ENCODE measurements at regions not wholly inside any gene's neighbourhood (a gene's known extent, or its start where the extent isn't known, plus 50 kb on each side); places are given as distances from the start of the nearest gene placed in this dataset.

DNA sequence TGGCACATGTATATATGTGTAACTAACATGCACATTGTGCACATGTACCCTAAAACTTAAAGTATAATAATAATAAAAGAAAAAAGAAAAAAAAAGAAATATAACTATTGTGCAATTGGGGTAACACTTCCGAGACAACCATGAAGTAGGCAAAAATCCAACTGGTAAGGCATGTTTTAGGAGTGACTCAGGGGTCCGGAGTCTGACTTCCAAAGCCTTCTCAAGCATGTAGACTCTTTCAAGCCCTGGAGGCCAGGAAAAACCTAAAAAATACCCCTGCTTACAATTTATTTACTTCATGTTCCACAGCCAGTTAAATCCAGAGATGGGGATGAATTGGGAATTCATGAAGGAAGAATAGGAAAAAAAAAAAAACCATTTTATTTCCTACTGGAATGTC, 161.3 kb upstream of the PHACTR1 start (continued):
- no peak for TF ChIP-seq CHD7 (IDR thresholded peaks at IDR 0.05; ENCODE audit: insufficient replicate concordance, low read length)
- TF ChIP-seq PHF8 (conservative IDR thresholded peaks at IDR 0.05; ENCODE audit: low read depth, low read length), result no peak
- TF ChIP-seq SIN3A (conservative IDR thresholded peaks at IDR 0.05 in 1 of 2, IDR thresholded peaks at IDR 0.05 in 1 of 2; ENCODE audit: low read depth in 1 of 2, low read length in 2 of 2), result no peak
- TF ChIP-seq CTCF (IDR thresholded peaks at IDR 0.05; ENCODE audit: control extremely low read depth in 1 of 3, insufficient read depth in 1 of 3, low read depth in 1 of 3, low read length in 3 of 3), result no peak
- no peak for TF ChIP-seq RXRA (IDR thresholded peaks at IDR 0.05; ENCODE audit: insufficient read depth, low read depth, low read length)
- no peak for TF ChIP-seq TAF7 (optimal IDR thresholded peaks at IDR 0.05; ENCODE audit: borderline replicate concordance, low read depth, low read length)
- no peak for TF ChIP-seq GTF2F1 (IDR thresholded peaks at IDR 0.05; ENCODE audit: borderline replicate concordance, low read depth, low read length)
- TF ChIP-seq, protein P1, sequence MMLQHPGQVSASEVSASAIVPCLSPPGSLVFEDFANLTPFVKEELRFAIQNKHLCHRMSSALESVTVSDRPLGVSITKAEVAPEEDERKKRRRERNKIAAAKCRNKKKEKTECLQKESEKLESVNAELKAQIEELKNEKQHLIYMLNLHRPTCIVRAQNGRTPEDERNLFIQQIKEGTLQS (IDR thresholded peaks at IDR 0.05; ENCODE audit: insufficient read depth, low read depth, low read length), result no peak

Data from H1 (cell line).